ENCODE measurements at regions not wholly inside any gene's neighbourhood (a gene's known extent, or its start where the extent isn't known, plus 50 kb on each side); places are given as distances from the start of the nearest gene placed in this dataset.

GRCh38 chr9:29312327-29312726 lies 1739.0 kb upstream of the C9orf72 start:
- no peak for ATAC-seq

More at GRCh38 chr9:29312327-29312726, 1739.0 kb upstream of the C9orf72 start:
- Histone ChIP-seq H3K9ac (ENCODE audit: insufficient read depth, low read depth, low read length) (no peak overlapping the region), H2AFZ (ENCODE audit: low read length) (no peak overlapping the region), H3K4me2 (ENCODE audit: low read depth, low read length) (no peak overlapping the region), H3K4me1 (ENCODE audit: insufficient read depth, low read length) (no peaks in the 10 kb centered on the region), H3K9me3 (ENCODE audit: low read length) (no peaks in the 10 kb centered on the region), H3K4me3 (replicated peaks in 1 of 3; ENCODE audit: insufficient read depth in 1 of 3, low read depth in 2 of 3, low read length in 3 of 3) (no peak overlapping the region), H3K79me2 (ENCODE audit: insufficient read depth, low read length) (no peaks in the 10 kb centered on the region), H3K36me3 (replicated peaks in 1 of 2; ENCODE audit: control insufficient read depth in 1 of 2, insufficient read depth in 2 of 2, low read length in 2 of 2) (no peaks in the 10 kb centered on the region), H3K27me3 (ENCODE audit: control insufficient read depth in 1 of 2, insufficient read depth in 2 of 2, low read length in 2 of 2) (no peaks in the 10 kb centered on the region), H4K20me1 (ENCODE audit: insufficient read depth, low read length) (no peaks in the 10 kb centered on the region), H3K27ac (ENCODE audit: extremely low read length, insufficient read depth, low read length) (no peak overlapping the region)
- FAIRE-seq (no peak), DNase-seq (ENCODE audit: low spot score) (no peak)
- WGBS (ENCODE audit: low lambda C conversion rate), result 26% methylated on average over 3 of the region's 3 CpGs
- intact Hi-C loops (cut with micrococcal nuclease; ENCODE audit: unreplicated experiment), result no loop called here
- in situ Hi-C loops (cut with HindIII; ENCODE audit: extremely low pct_ligation_motif_present, low pct_unique_long_range_greater_than_20kb), result no loop called here
- ChIA-PET POLR2A (no interaction called here), CTCF (ENCODE audit: low intra/inter-chr PET ratio, low total read pairs) (no interaction called here)
- no TSS peak for BruUV-seq (replicated peaks)
- TF ChIP-seq, protein P1, sequence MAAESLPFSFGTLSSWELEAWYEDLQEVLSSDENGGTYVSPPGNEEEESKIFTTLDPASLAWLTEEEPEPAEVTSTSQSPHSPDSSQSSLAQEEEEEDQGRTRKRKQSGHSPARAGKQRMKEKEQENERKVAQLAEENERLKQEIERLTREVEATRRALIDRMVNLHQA (CRISPR knock-in tag; IDR thresholded peaks at IDR 0.05), result no peak
- TF ChIP-seq ZMYM2 (CRISPR knock-in tag; IDR thresholded peaks at IDR 0.05) (no peak), ZNF124 (CRISPR knock-in tag; IDR thresholded peaks at IDR 0.05) (no peak), TAF15 (IDR thresholded peaks at IDR 0.05; ENCODE audit: low read depth, low read length, poor library complexity, severe bottlenecking) (no peak), NR0B2 (CRISPR knock-in tag; IDR thresholded peaks at IDR 0.05) (no peak), ZNF460 (CRISPR knock-in tag; IDR thresholded peaks at IDR 0.05; ENCODE audit: borderline replicate concordance) (no peak), ZNF3 (CRISPR knock-in tag; IDR thresholded peaks at IDR 0.05) (no peak), CREM (IDR thresholded peaks at IDR 0.05) (no peak), CREM (CRISPR knock-in tag; IDR thresholded peaks at IDR 0.05) (no peak), MYC (CRISPR knock-in tag; IDR thresholded peaks at IDR 0.05; ENCODE audit: borderline replicate concordance) (no peak), MBD4 (IDR thresholded peaks at IDR 0.05; ENCODE audit: borderline replicate concordance, low read length) (no peak), HDAC6 (IDR thresholded peaks at IDR 0.05; ENCODE audit: low read depth, low read length) (no peak), RORA (CRISPR knock-in tag; IDR thresholded peaks at IDR 0.05) (no peak), ZBTB4 (CRISPR knock-in tag; IDR thresholded peaks at IDR 0.05; ENCODE audit: borderline replicate concordance) (no peak), KDM1A (CRISPR knock-in tag; IDR thresholded peaks at IDR 0.05) (no peak), DMAP1 (CRISPR knock-in tag; IDR thresholded peaks at IDR 0.05) (no peak)
- TF ChIP-seq, protein P2, sequence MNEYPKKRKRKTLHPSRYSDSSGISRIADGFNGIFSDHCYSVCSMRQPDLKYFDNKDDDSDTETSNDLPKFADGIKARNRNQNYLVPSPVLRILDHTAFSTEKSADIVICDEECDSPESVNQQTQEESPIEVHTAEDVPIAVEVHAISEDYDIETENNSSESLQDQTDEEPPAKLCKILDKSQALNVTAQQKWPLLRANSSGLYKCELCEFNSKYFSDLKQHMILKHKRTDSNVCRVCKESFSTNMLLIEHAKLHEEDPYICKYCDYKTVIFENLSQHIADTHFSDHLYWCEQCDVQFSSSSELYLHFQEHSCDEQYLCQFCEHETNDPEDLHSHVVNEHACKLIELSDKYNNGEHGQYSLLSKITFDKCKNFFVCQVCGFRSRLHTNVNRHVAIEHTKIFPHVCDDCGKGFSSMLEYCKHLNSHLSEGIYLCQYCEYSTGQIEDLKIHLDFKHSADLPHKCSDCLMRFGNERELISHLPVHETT (CRISPR knock-in tag; conservative IDR thresholded peaks at IDR 0.05), result no peak
- TF ChIP-seq, protein P3, sequence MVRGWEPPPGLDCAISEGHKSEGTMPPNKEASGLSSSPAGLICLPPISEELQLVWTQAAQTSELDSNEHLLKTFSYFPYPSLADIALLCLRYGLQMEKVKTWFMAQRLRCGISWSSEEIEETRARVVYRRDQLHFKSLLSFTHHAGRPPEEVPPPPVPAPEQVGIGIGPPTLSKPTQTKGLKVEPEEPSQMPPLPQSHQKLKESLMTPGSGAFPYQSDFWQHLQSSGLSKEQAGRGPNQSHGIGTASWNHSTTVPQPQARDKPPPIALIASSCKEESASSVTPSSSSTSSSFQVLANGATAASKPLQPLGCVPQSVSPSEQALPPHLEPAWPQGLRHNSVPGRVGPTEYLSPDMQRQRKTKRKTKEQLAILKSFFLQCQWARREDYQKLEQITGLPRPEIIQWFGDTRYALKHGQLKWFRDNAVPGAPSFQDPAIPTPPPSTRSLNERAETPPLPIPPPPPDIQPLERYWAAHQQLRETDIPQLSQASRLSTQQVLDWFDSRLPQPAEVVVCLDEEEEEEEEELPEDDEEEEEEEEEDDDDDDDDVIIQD (CRISPR knock-in tag; IDR thresholded peaks at IDR 0.05; ENCODE audit: low read depth), result no peak
